Nephron progenitor cell (in vitro differentiated cells): ENCODE measurements at regions not wholly inside any gene's neighbourhood (a gene's known extent, or its start where the extent isn't known, plus 50 kb on each side); places are given as distances from the start of the nearest gene placed in this dataset.

Experiments used
- DNase-seq: peaks from one replicate; pipeline ENCODE4 v3.0.0; 2021
- H3K27ac Mint-ChIP-seq: 2 replicates; pipeline ENCODE4 v1.8.0; 2021; ENCODE audit warnings: mild to moderate bottlenecking, moderate library complexity, mixed read lengths
- H3K27me3 Mint-ChIP-seq: 2 replicates; pipeline ENCODE4 v1.8.0; 2021; ENCODE audit warnings: mild to moderate bottlenecking, low read depth, mixed read lengths; ENCODE audit not compliant: poor library complexity
- H3K36me3 Mint-ChIP-seq: 2 replicates; pipeline ENCODE4 v1.8.0; 2021; ENCODE audit warnings: low read depth, mixed read lengths
- H3K4me1 Mint-ChIP-seq: 2 replicates; pipeline ENCODE4 v1.8.0; 2021; ENCODE audit warnings: mixed read lengths
- H3K4me3 Mint-ChIP-seq: 2 replicates; pipeline ENCODE4 v1.8.0; 2021; ENCODE audit warnings: mild to moderate bottlenecking, moderate library complexity, mixed read lengths
- H3K9me3 Mint-ChIP-seq: 2 replicates; pipeline ENCODE4 v1.8.0; 2021; ENCODE audit warnings: mild to moderate bottlenecking, moderate library complexity, mixed read lengths
- TF ChIP-seq, protein P1 (sequence below): fragments of 200-600 bp; sonication (generic); IDR thresholded peaks from 2 replicates; pipeline ENCODE4 v1.5.0; 2021; ENCODE audit warnings: antibody characterized with exemption

DNA sequence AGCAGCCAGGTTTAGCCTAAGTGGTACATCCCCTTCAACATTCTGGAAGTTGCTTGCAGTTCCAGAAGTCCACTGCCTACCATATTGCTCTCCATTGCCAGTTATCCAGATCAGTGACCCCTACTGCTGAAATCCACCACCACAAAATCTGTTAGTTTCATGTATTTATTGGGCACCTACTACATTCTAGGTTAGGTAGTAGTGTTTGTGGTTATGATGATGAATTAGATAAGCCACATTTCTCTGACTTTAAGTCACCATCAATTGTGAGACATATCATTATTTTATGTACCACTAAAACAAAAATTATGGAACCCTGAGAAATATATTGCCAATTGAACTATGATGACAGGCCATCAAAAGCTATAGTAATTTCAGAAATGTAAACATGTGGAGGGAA is 139.5 kb upstream of the PKDCC start:
- TF ChIP-seq, protein P1, sequence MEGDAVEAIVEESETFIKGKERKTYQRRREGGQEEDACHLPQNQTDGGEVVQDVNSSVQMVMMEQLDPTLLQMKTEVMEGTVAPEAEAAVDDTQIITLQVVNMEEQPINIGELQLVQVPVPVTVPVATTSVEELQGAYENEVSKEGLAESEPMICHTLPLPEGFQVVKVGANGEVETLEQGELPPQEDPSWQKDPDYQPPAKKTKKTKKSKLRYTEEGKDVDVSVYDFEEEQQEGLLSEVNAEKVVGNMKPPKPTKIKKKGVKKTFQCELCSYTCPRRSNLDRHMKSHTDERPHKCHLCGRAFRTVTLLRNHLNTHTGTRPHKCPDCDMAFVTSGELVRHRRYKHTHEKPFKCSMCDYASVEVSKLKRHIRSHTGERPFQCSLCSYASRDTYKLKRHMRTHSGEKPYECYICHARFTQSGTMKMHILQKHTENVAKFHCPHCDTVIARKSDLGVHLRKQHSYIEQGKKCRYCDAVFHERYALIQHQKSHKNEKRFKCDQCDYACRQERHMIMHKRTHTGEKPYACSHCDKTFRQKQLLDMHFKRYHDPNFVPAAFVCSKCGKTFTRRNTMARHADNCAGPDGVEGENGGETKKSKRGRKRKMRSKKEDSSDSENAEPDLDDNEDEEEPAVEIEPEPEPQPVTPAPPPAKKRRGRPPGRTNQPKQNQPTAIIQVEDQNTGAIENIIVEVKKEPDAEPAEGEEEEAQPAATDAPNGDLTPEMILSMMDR, result no peak
- Mint-ChIP-seq H3K27ac (no peak overlapping the region), H3K4me3 (no peak overlapping the region), H3K36me3 (no peaks in the 10 kb centered on the region), H3K4me1 (peaks cover 33% of the 10 kb centered on the region), H3K9me3 (no peaks in the 10 kb centered on the region), H3K27me3 (peaks cover 86% of the 10 kb centered on the region)
- no peak for DNase-seq

DNA sequence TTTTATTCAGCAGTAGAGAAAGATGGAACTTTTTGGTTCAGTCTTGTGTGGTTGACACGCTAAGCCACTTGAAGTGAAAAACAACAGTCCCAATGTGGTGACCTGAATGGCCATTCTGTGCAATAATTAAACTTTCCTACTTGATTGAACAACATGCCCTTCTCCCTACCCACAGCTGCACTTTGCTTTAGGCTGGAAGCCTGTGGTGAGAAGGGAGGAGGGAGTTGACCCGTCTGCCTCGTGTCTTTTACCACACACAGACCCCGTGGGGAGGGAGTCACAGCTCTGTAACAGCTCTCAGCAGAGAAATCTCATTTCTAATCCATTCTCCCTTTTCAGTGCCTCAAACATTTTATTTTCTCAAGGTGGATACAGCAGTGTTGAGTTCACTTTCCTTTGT is 138.2 kb upstream of the PKDCC start:
- Mint-ChIP-seq H3K27me3 (peaks cover 84% of the 10 kb centered on the region), H3K9me3 (peaks cover 4% of the 10 kb centered on the region), H3K27ac (no peak overlapping the region), H3K4me1 (peaks cover 33% of the 10 kb centered on the region), H3K4me3 (no peak overlapping the region), H3K36me3 (no peaks in the 10 kb centered on the region)
- no peak for DNase-seq
- TF ChIP-seq, protein P1, result no peak

DNA sequence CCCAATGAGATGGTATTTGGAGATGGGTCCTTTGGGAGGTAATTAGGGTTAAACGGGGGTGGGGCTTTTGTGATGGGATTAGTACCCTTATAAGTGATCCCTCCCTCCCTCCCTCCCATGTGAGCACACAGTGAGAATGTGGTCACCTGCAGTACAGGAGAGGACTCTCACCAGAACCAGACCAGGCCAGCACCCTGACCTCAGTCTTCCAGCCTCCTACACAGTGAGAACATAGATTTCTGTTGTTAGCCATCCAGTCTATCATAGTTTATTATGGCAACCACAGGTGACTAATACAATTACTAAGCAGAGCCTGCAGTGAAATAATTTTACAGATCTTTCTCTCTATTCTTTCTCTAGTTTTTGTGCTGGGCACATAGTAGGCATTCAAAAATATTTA is 137.7 kb upstream of the PKDCC start:
- TF ChIP-seq, protein P1, result no peak
- no peak for DNase-seq
- Mint-ChIP-seq H3K9me3 (peaks cover 4% of the 10 kb centered on the region), H3K4me3 (no peak overlapping the region), H3K36me3 (no peaks in the 10 kb centered on the region), H3K4me1 (peaks cover 33% of the 10 kb centered on the region), H3K27me3 (peaks cover 84% of the 10 kb centered on the region), H3K27ac (no peak overlapping the region)

DNA sequence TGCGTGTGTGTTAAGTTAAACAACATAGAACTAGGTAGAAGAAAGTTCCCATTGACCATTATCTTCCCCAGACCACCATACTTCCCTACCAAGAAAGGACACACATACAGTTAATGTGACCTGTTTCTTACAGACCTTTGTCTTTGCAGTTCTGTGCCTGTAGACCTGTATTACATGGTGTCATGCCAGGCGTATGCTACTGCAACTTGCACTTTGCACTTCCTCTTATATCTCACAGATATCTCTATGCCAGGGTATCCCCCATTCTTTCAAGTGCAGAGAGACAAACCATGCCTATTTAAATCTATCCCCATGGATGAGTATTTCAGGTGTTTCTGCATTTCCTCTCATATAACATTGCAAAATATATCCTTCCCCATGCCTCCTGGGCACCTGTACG is 136.8 kb upstream of the PKDCC start:
- TF ChIP-seq, protein P1, result no peak
- Mint-ChIP-seq H3K27me3 (peaks cover 84% of the 10 kb centered on the region), H3K9me3 (peaks cover 4% of the 10 kb centered on the region), H3K36me3 (no peaks in the 10 kb centered on the region), H3K4me3 (no peak overlapping the region), H3K4me1 (peaks cover 30% of the 10 kb centered on the region), H3K27ac (no peak overlapping the region)
- no peak for DNase-seq

DNA sequence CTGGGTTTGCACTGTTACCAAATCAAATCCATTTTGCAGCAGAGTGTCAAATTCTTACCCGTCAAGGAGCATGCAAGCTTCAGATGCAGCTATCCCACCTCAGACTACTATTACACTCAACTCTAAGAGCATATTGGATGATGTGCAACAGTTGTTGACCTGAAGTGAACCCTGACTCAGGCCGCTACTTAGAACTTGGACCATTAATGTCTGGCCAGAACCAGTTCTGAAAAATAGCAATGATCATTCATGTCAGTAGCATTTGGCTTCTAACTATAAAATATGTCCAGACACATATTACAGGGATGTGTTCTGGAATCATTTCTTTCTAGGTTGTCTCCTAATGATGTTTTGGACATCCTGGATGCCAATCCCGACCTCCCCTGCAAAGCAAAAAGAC is 135.5 kb upstream of the PKDCC start:
- peaks cover 4% of the 10 kb centered on the region for H3K9me3 Mint-ChIP-seq
- no peak overlapping the region for H3K4me3 Mint-ChIP-seq
- H3K36me3 Mint-ChIP-seq, result no peaks in the 10 kb centered on the region
- TF ChIP-seq, protein P1, result no peak
- no peak for DNase-seq
- peaks cover 17% of the 10 kb centered on the region for H3K4me1 Mint-ChIP-seq
- peaks cover 94% of the 10 kb centered on the region for H3K27me3 Mint-ChIP-seq
- H3K27ac Mint-ChIP-seq, result no peak overlapping the region

DNA sequence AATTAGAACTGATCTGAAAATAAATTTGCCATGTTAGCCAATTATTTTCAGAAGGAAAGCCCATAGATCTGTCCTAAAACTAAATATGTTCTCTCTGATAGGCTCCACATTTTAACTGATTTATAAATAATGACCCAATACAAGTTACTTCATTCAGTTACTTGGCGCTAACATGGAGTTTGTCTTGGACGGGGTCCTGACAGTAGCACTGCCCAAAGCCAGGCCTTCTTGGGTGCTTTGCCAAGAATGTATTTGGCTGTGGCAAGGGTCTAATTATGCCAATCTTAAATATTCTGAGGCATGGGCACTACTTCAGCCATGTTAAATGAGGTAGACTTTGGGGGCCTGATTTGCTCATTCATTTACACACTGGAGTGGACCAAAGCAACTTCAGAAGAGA is 135.0 kb upstream of the PKDCC start:
- DNase-seq, result no peak
- Mint-ChIP-seq H3K27me3 (peaks cover 98% of the 10 kb centered on the region), H3K27ac (no peak overlapping the region), H3K9me3 (peaks cover 4% of the 10 kb centered on the region), H3K36me3 (no peaks in the 10 kb centered on the region), H3K4me3 (no peak overlapping the region), H3K4me1 (peaks cover 13% of the 10 kb centered on the region)
- TF ChIP-seq, protein P1, result no peak
